Type B pancreatic cell (in vitro differentiated cells): ENCODE measurements at regions not wholly inside any gene's neighbourhood (a gene's known extent, or its start where the extent isn't known, plus 50 kb on each side); places are given as distances from the start of the nearest gene placed in this dataset.
A peak's percentile ranks its signal among the peaks of the same experiment; 100 is the strongest.

Experiments used
- DNase-seq: peaks from one replicate; pipeline ENCODE4 v3.0.0; 2021; ENCODE audit warnings: mixed read lengths; ENCODE audit not compliant: unreplicated experiment; ENCODE audit errors: extremely low spot score
- H3K27ac Mint-ChIP-seq: 2 replicates; pipeline ENCODE4 v1.8.0; 2021; ENCODE audit warnings: mild to moderate bottlenecking, mixed read lengths
- H3K27me3 Mint-ChIP-seq: 2 replicates; pipeline ENCODE4 v1.8.0; 2021; ENCODE audit warnings: mixed read lengths
- H3K36me3 Mint-ChIP-seq: 2 replicates; pipeline ENCODE4 v1.8.0; 2021; ENCODE audit warnings: mixed read lengths
- H3K4me1 Mint-ChIP-seq: one replicate; pipeline ENCODE4 v1.8.0; 2021; ENCODE audit warnings: mixed read lengths; ENCODE audit not compliant: unreplicated experiment
- H3K4me3 Mint-ChIP-seq: 2 replicates; pipeline ENCODE4 v1.8.0; 2021; ENCODE audit warnings: mild to moderate bottlenecking, mixed read lengths
- H3K9me3 Mint-ChIP-seq: 2 replicates; pipeline ENCODE4 v1.8.0; 2021; ENCODE audit warnings: mixed read lengths
- TF ChIP-seq, protein P1 (sequence below): fragments of 200-600 bp; sonication (generic); conservative IDR thresholded peaks from 2 replicates; pipeline ENCODE4 v1.5.0; 2021; ENCODE audit warnings: antibody characterized with exemption, mild to moderate bottlenecking

DNA sequence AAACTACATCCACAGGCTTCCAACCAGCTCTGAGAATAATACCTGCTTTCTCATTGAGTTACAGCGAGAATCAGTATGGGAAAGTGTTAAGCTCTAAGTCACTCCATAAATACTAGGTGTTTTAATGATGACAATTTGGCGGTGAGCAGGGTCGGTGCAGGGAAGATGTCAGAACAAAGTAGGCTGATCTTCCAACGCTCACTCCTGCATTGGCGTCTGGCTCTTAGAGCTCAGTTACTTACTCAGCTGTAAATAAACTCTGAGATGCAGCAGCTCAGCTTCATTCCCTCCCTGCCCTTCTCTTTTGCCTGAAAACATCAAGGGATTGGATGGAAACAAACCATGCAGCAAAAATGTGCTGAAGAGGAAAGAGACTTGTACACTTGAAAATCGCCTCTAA is 102.5 kb upstream of the SPACA1 start:
- Mint-ChIP-seq H3K4me1 (peaks cover 23% of the 10 kb centered on the region), H3K27me3 (peaks cover 32% of the 10 kb centered on the region), H3K36me3 (no peaks in the 10 kb centered on the region), H3K4me3 (no peak overlapping the region), H3K27ac (no peak overlapping the region), H3K9me3 (no peaks in the 10 kb centered on the region)
- no peak for DNase-seq
- TF ChIP-seq, protein P1, sequence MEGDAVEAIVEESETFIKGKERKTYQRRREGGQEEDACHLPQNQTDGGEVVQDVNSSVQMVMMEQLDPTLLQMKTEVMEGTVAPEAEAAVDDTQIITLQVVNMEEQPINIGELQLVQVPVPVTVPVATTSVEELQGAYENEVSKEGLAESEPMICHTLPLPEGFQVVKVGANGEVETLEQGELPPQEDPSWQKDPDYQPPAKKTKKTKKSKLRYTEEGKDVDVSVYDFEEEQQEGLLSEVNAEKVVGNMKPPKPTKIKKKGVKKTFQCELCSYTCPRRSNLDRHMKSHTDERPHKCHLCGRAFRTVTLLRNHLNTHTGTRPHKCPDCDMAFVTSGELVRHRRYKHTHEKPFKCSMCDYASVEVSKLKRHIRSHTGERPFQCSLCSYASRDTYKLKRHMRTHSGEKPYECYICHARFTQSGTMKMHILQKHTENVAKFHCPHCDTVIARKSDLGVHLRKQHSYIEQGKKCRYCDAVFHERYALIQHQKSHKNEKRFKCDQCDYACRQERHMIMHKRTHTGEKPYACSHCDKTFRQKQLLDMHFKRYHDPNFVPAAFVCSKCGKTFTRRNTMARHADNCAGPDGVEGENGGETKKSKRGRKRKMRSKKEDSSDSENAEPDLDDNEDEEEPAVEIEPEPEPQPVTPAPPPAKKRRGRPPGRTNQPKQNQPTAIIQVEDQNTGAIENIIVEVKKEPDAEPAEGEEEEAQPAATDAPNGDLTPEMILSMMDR = no peak

DNA sequence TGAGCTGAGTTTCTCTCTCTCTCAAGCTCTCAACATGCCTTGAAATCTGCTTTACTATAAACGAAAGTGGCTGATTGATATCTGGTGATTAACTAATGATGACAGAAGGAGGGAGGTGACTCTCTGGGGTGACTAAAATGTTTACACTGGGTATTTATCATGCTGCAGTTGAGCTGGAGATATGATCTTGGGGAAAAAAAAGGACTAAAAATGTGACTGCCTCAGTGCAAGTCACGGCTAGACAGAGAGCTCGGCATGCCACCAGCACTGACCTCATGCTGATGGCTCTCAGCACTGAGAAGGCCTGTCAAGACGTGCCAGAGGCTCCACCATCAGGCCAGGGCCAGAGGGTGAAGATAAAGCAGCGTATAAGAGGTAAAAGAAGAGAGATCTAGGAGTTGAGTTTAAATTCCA is 103.1 kb upstream of the SPACA1 start:
- no peak for DNase-seq
- H3K36me3 Mint-ChIP-seq = no peaks in the 10 kb centered on the region
- H3K9me3 Mint-ChIP-seq = no peaks in the 10 kb centered on the region
- H3K4me1 Mint-ChIP-seq = peaks cover 23% of the 10 kb centered on the region
- TF ChIP-seq, protein P1 = no peak
- H3K27ac Mint-ChIP-seq = peak overlapping the region; percentile 32
- H3K4me3 Mint-ChIP-seq = peak overlapping the region; percentile 0
- H3K27me3 Mint-ChIP-seq = peaks cover 34% of the 10 kb centered on the region

DNA sequence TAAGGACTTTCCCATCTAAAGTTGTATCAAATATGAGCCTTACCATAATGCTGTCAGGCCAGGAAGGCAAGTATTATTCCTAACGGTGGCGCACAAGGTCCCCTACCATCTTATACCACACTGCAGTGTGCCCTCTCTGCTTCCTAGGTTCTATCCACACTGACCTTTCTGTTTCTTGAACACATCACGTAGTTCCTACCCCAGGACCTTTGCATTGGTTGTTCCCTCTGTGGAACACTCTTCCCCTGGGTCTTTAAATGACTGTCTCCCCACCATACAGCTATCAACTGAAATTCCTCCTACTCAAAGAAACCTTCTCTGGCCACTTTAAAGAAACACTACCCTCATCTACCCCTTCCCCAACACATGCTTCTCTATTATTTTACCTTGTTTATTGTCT is 104.5 kb upstream of the SPACA1 start:
- Mint-ChIP-seq H3K9me3 (no peaks in the 10 kb centered on the region), H3K36me3 (no peaks in the 10 kb centered on the region), H3K4me3 (no peak overlapping the region), H3K4me1 (peaks cover 23% of the 10 kb centered on the region), H3K27me3 (peaks cover 34% of the 10 kb centered on the region), H3K27ac (no peak overlapping the region)
- DNase-seq = no peak
- TF ChIP-seq, protein P1 = no peak

DNA sequence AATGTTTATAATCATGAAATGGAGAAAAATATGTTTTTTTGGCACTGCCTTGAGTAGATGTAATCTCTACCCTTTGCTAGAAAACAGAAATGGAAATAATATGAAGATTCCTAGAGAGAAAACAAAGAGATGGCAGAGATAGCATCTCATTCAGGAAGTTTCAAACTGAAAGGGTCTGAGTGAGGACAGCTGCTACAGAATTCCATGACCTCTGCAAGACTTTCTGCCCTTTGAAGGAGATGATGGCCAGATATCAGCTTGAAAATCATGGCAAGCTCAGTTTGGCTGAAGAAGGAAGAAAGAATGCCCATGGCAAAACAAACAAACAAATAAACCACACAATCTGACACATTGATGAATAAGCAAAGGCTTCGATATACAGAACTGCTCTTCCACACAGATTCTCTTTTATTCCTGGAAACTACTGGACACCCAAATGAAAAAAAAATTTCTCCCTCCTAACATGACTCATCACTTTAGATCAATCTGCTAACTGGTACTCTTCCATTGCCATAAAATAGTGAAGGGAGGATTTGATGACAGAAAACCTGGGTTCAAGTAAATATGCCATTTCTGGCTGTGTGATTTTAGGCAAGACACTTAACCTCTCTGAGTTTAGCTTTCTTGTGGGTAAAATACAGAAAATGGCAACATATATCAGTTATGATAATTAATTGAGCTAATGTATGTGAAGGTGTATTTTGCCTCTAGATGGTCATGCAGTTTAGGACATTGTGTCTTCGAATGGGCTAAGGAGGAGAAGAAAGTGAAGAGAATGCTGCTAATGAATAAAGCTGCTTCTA is 105.9 kb upstream of the SPACA1 start:
- no peaks in the 10 kb centered on the region for H3K9me3 Mint-ChIP-seq
- H3K36me3 Mint-ChIP-seq = no peaks in the 10 kb centered on the region
- TF ChIP-seq, protein P1 = no peak
- H3K27ac Mint-ChIP-seq = no peak overlapping the region
- no peak for DNase-seq
- no peak overlapping the region for H3K4me3 Mint-ChIP-seq
- peaks cover 34% of the 10 kb centered on the region for H3K27me3 Mint-ChIP-seq
- peaks cover 19% of the 10 kb centered on the region for H3K4me1 Mint-ChIP-seq

DNA sequence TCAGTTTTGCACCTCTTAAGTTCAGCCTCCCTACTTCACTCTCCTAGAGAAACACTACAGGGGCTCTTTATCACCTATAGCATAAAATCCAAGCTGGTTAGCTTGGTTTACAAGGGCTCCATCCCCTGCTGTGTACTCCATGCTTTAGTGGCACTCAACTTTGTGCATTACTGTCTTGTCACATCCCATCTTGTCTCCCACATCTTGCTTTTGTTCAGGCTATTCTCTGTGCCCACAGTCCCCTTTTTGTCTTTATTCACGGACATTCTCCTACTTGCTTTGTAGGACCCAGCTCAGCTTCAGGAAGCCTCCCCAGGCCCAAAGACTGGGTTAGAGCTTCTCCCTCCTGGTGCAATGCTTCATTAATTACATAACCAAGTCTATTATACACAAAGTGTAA is 107.9 kb upstream of the SPACA1 start:
- Mint-ChIP-seq H3K27ac (no peak overlapping the region), H3K4me3 (no peak overlapping the region), H3K27me3 (peaks cover 34% of the 10 kb centered on the region), H3K9me3 (no peaks in the 10 kb centered on the region), H3K36me3 (no peaks in the 10 kb centered on the region), H3K4me1 (peaks cover 5% of the 10 kb centered on the region)
- TF ChIP-seq, protein P1 = no peak
- no peak for DNase-seq
